Right lobe of liver (tissue), 4 donors: ENCODE measurements at regions not wholly inside any gene's neighbourhood (a gene's known extent, or its start where the extent isn't known, plus 50 kb on each side); places are given as distances from the start of the nearest gene placed in this dataset.

Experiments
- CTCF ChIP-seq, 4 donors: fragments of 200-600 bp in 3 of 4; fragments of 450-650 bp in 1 of 4; IDR thresholded peaks; one replicate each; pipeline versions ENCODE4 v1.5.1 to v1.8.0; 2016 to 2022; ENCODE audit warnings: antibody characterized with exemption in 4 of 4, mild to moderate bottlenecking in 2 of 4
- POLR2A ChIP-seq: fragments of 450-650 bp; IDR thresholded peaks from one replicate; pipeline ENCODE4 v1.6.1; 2017; ENCODE audit warnings: antibody characterized with exemption, mild to moderate bottlenecking
- donor health status: DM: no; HTN: no; CAD: no.
- donor health status: DM: no; HTN: no; CAD: no.
- donor health status: DM: no; HTN: yes; CAD: no.

DNA sequence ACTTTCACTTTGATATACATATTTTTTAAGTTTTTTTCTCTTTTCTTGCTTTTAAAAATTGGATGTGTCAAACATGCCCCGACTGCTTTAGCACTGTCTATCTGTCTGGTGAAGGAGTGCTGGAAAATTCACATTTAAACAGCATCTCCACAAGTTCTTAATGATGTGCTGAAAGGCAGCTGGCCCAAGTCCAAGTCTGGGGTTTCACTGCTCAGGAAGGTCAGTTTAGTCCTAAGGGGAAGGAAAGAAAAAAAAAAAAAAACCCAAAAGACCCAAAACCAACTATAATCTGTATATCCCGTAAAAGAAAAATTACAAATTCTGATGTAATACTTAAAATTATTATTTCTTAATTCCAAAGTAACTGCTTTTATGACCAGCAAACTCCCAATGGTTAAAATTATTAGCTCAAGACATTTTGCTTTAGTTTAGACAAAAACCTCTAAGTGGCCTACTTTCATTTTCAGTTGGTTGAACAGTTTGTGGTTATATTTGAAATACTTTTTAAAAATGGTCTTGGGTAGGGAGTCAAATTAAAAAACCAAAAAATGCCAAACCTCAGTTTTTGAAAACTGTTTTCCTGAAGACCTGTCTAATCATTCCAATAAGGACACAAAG lies 79.5 kb upstream of the PREP start:
- TF ChIP-seq CTCF (IDR thresholded peaks at IDR 0.05) (no peak), POLR2A (no peak)
